Hippocampal formation (tissue), 2 donors: ENCODE measurements at regions not wholly inside any gene's neighbourhood (a gene's known extent, or its start where the extent isn't known, plus 50 kb on each side); places are given as distances from the start of the nearest gene placed in this dataset.
"Not testable (repeated sequence)": the region's sequence is repeated elsewhere in the genome, so short reads cannot be mapped to it uniquely, and the experiment has no call there.

Experiments
- DNase-seq, 2 donors: peaks; one replicate each; lab custom pipeline; 2025; lab: John Stamatoyannopoulos, UW

DNA sequence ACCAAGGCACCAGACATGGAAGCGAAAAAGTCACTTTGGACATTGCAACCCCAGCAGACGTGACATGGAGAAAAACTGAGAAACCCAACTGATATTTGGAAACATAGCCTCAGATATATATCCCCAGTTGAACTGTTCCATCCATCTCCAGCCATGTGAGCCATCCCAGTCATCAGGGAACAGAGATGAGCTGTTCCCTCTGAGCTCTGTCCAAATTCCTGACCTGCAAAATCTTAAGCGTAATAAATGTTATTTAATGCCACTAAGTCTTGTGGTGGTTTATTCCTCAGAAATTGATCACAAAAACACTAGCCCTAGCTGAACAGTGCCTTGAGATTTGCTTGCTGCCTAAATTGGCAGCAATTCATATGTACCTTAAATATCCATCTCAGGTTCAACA, 182.8 kb downstream of the NRP2 start:
- DNase-seq: no peak

GRCh38 chr2:205864491-205864890, 182.2 kb downstream of the NRP2 start:
- no peak for DNase-seq

GRCh38 chr2:205862761-205863160, 180.5 kb downstream of the NRP2 start:
- not testable (repeated sequence) for DNase-seq

DNA sequence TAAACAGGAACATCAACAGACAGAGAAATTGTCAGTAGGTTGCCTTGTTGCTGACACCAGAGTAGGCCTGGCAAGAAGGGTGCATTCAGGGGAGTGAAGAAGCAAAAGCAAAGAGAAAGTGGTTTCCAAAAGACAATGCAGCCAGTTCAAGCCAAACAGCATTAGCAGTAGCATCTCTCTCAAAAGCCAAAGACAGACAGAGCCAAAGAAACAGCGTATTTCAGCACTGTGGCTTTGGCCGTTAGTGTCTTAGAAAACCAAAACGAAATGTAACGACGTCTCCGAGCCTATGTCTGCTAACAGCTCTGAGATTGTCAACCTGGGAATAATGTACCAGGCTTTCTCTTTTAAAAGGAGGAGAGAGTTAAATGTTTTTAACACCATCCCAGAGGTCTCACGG, 178.6 kb downstream of the NRP2 start:
- DNase-seq: no peak

- no peak for DNase-seq
Measured at GRCh38 chr2:205860181-205860580, 177.9 kb downstream of the NRP2 start.

GRCh38 chr2:205858881-205859441, 176.7 kb downstream of the NRP2 start:
- DNase-seq: no peak

GRCh38 chr2:205858275-205858674, 176.0 kb downstream of the NRP2 start:
- no peak for DNase-seq

GRCh38 chr2:205857520-205858237, 175.4 kb downstream of the NRP2 start:
- DNase-seq: no peak

- no peak for DNase-seq
Measured at GRCh38 chr2:205852457-205852856, 170.2 kb downstream of the NRP2 start.

DNA sequence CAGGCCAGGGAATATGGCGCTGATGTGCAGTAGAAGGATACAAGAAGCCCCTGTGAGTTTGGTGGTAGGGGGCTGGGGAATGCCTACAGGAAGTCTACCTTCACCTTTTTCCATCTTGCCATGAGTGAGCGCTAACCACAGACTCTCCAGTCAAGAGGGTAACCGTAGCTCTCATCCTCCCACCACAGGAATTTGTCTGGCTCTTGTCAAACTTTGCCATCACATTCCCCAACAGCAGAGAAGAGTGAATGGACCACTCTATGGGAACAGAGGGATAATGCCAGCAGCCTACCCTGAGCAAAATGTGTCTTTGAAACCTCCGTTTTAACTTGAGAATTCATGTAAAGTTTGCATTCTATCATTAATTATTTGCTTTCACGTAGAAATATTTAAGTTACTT, 168.3 kb downstream of the NRP2 start:
- no peak for DNase-seq

GRCh38 chr2:205850132-205850531, 167.8 kb downstream of the NRP2 start:
- no peak for DNase-seq

GRCh38 chr2:205849136-205849535, 166.8 kb downstream of the NRP2 start:
- DNase-seq: no peak

GRCh38 chr2:205848601-205849000, 166.3 kb downstream of the NRP2 start:
- no peak for DNase-seq
